Urinary bladder (tissue), 3 donors: ENCODE measurements at regions not wholly inside any gene's neighbourhood (a gene's known extent, or its start where the extent isn't known, plus 50 kb on each side); places are given as distances from the start of the nearest gene placed in this dataset.

Source experiments
- DNase-seq: peaks from one replicate; pipeline ENCODE4 v3.0.0-alpha.2; 2015; ENCODE audit errors: extremely low spot score
- H3K27ac ChIP-seq: one replicate; pipeline ENCODE4 v1.5.1; 2013; ENCODE audit warnings: low read depth, mild to moderate bottlenecking, moderate library complexity
- H3K36me3 ChIP-seq: one replicate; pipeline ENCODE4 v1.6.1; 2013; ENCODE audit warnings: mild to moderate bottlenecking, moderate library complexity; ENCODE audit not compliant: insufficient read depth
- H3K4me1 ChIP-seq: one replicate; pipeline ENCODE4 v1.6.1; 2013; ENCODE audit warnings: mild to moderate bottlenecking, moderate library complexity; ENCODE audit not compliant: insufficient read depth
- H3K4me3 ChIP-seq: one replicate; pipeline ENCODE4 v1.5.1; 2013; ENCODE audit warnings: low read depth, low read length
- WGBS: extraction: QIAGEN DNeasy Blood & Tissue Kit; methylation state at CpG from one replicate; pipeline ENCODE4 v1.1.7; 2013; 5-methylcytosine and 5-hydroxymethylcytosine counted together
- donor health status: healthy with polysubstance abuse.
- donor health status: healthy.

DNA sequence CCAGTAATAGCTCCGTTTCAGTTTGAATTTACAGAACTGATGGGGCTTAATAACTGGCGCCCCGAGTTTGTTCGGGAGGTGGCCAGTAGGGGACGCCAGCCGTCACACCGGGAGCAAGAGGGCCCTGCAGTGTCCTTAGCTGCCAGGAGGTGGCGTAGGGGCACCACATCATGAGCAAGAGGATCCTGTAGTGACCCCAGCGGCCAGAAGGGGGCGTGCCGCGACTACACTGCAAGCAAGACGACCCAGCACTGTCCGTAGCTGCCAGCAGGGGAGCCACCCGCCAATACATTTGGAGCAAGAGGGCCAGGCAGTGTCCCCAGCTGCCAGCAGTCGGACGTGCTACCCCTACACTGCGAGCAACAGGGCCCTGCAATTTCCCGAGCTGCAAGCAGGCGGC is 663.7 kb upstream of the B3GAT1 start:
- no peaks in the 10 kb centered on the region for H3K36me3 ChIP-seq
- no peak overlapping the region for H3K27ac ChIP-seq
- DNase-seq = no peak
- no peaks in the 10 kb centered on the region for H3K4me1 ChIP-seq
- WGBS = 56% methylated on average over 20 of the region's 20 CpGs
- no peak overlapping the region for H3K4me3 ChIP-seq

DNA sequence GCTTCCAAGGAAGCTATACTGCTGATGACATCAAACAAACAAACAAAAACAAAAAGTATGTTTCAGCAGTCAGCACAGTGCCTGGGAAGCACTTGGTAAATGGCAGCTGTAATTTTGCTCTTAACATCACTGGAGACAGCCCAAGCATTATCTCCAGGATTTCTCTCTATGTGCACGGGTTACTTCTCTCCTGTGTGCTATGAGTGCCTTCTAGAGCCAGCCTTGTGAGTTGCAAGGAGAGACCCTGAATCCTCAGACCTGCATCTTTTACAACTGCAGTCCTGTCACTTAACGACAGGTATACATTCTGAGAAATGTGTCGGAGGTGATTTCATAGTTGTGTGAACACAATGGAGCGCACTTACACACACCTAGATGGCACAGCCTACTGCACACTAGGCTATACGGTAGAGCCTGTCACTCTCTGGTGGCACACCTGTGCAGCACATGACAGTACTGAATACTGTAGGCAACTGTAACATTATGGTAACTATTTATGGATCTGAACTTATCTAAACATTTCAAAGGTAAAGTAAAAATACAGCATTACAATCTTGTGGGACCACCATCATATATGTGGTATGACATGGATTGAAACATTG is 662.5 kb upstream of the B3GAT1 start:
- no peak for DNase-seq
- 81% methylated on average over 5 of the region's 5 CpGs for WGBS

DNA sequence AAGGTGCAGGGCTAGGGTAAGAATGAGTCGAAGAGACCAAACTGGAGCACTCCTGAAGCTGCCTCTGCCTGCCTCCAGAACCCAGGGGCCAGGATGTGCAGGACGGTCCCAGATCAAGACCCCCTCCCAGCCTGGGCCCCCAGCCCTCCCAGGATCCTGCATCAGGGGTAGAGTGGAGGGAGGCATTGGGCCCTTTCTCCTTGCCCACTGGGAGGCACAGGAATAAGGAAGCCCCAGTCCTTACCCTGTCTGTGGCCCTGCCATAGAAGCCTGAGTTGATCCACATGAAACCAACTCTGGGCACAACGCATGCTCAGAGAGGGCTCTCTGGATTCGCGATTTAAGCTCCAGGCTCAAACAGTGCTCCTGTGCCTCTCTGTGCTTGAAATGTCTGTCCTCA is 661.8 kb upstream of the B3GAT1 start:
- Histone ChIP-seq H3K4me1 (no peaks in the 10 kb centered on the region), H3K36me3 (no peaks in the 10 kb centered on the region), H3K27ac (no peak overlapping the region), H3K4me3 (no peak overlapping the region)
- 91% methylated on average over 5 of the region's 5 CpGs for WGBS
- DNase-seq = no peak

More for the DNA sequence above, 662.5 kb upstream of the B3GAT1 start:
- Histone ChIP-seq H3K4me3 (no peak overlapping the region), H3K27ac (no peak overlapping the region), H3K36me3 (no peaks in the 10 kb centered on the region), H3K4me1 (no peaks in the 10 kb centered on the region)

DNA sequence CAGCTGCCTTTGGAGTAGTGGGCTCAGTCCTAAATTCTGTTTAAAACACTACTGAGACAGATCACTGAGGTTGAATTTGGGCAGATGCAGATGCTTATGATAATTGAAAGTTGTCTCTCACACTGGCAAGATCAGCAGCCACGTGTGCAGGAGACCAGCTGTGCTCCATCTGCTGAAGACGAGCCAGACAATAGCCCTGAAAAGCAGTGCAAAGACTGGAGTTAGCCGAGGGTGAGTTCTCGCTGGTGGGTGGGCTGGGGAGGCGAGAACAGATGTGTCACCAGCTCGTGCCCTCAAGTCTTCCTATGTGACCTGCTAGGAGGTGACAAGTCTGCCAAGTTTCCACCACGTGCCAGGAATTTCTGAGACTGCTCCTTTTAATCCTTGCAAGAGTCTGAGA is 661.3 kb upstream of the B3GAT1 start:
- Histone ChIP-seq H3K4me3 (no peak overlapping the region), H3K4me1 (no peaks in the 10 kb centered on the region), H3K27ac (no peak overlapping the region), H3K36me3 (no peaks in the 10 kb centered on the region)
- 67% methylated on average over 7 of the region's 7 CpGs for WGBS
- no peak for DNase-seq

DNA sequence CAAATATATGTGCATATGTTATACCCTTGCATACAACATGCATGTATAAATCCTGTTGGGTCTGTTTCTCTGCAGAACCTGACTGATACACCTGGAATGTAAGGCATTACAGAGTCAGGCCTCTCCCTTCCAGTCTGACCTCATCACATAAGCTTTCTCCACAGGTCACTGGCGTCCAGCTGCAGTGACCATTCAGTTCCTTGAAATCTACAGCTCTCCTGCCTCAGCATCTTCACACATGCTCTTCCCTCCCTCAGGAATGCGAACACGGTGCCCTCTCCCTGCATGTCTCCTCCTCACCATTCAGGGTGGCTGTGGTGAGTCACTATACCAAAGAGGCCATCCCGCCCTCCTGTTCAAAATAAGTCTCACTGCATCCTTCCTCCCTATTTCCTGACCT is 657.8 kb upstream of the B3GAT1 start:
- H3K36me3 ChIP-seq = no peaks in the 10 kb centered on the region
- H3K27ac ChIP-seq = no peak overlapping the region
- WGBS = 69% methylated on average over 4 of the region's 4 CpGs
- no peak for DNase-seq
- H3K4me1 ChIP-seq = no peaks in the 10 kb centered on the region
- H3K4me3 ChIP-seq = no peak overlapping the region

DNA sequence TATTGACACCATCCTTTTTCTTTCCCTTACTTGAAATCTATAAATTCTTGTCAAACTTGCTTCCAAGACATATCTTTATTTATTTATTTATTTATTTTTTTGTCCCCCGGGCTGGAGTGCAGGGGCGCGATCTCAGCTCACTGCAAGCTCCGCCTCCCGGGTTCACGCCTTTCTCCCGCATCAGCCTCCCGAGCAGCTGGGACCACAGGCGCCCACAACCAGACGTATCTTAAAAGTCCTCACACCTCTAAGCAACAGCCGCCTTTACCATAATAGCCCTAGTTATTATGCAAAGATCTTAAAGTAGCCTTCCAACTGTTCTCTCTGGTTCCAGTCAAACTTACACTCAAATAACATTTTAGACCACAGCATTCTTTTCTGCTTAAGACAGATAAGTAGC is 657.0 kb upstream of the B3GAT1 start:
- no peaks in the 10 kb centered on the region for H3K4me1 ChIP-seq
- DNase-seq = no peak
- no peaks in the 10 kb centered on the region for H3K36me3 ChIP-seq
- 85% methylated on average over 11 of the region's 11 CpGs for WGBS
- no peak overlapping the region for H3K4me3 ChIP-seq
- H3K27ac ChIP-seq = no peak overlapping the region

DNA sequence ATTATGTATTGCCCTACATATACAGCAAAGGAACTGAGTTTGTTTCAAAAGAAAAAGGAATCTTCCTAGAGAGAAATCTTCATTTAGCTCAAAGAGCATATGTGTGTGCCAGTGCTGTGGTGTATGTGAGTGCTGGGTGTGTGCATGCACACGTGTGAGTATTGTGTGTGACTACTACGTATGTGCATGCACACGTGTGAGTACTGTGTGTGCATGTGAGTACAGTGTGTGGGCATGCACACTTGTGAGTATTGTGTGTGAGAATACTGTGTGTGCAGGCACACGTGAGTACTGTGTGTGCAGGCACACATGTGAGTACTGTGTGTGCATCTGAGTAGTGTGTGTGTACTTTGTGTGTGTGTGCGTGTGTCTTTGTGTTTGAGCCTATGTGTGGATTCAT is 651.0 kb upstream of the B3GAT1 start:
- Histone ChIP-seq H3K27ac (no peak overlapping the region), H3K4me3 (no peak overlapping the region), H3K36me3 (no peaks in the 10 kb centered on the region), H3K4me1 (no peaks in the 10 kb centered on the region)
- no peak for DNase-seq
- WGBS = 72% methylated on average over 5 of the region's 5 CpGs

DNA sequence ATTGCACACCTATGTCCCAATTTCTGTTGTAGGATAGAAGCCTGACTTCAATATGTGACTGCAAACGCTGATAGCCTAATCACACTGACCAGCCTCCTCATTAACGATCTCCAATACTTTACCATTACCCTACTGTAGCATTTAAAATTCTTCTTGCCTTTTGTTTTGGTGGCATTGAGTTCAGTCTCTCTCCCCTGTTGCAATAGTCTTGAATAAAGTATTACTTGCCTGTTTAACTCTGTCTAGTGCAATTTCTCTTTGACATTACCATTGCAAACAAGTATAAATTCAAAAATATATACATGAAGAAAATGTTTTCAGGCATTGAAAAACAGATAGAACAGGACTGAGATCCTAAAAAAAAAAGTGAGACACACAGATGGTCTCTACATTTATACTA is 649.1 kb upstream of the B3GAT1 start:
- Histone ChIP-seq H3K4me1 (no peaks in the 10 kb centered on the region), H3K27ac (no peak overlapping the region), H3K4me3 (no peak overlapping the region), H3K36me3 (no peaks in the 10 kb centered on the region)
- 81% methylated on average over 2 of the region's 2 CpGs for WGBS
- no peak for DNase-seq

DNA sequence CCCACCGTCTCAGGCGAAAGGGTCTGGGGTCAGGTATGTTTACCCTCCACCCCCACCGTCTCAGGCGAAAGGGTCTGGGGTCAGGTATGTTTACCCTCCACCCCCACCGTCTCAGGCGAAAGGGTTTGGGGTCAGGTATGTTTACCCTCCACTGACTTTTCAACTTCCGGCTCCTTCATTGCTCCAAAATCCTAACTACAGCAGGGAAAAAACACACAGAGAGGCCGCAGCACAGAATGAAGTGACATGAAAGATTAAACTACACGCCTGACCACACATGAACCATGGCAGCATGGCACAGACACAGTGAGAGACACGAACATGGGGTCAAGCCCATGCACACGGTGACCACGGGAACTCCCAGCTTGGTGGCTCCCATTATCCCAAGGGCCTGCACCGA is 634.9 kb upstream of the B3GAT1 start:
- Histone ChIP-seq H3K4me1 (no peaks in the 10 kb centered on the region), H3K4me3 (no peak overlapping the region), H3K27ac (no peak overlapping the region), H3K36me3 (no peaks in the 10 kb centered on the region)
- no peak for DNase-seq
- WGBS = 70% methylated on average over 11 of the region's 13 CpGs

DNA sequence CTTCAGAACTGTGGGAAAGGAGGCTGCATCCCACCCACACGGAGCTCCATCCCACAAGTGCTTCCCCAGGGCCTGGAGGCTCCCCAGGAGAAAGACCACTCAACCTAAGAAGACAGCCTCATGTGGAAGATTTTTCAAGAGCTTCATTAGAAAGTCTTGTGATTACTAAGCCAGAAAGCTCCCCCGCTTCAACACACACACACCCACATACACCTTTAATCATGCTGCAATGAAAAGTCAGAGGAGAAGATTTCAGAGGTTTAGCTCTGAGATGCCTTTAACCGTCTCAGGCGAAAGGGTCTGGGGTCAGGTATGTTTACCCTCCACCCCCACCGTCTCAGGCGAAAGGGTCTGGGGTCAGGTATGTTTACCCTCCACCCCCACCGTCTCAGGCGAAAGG is 634.5 kb upstream of the B3GAT1 start:
- no peak overlapping the region for H3K4me3 ChIP-seq
- 58% methylated on average over 6 of the region's 8 CpGs for WGBS
- H3K27ac ChIP-seq = no peak overlapping the region
- H3K4me1 ChIP-seq = no peaks in the 10 kb centered on the region
- H3K36me3 ChIP-seq = no peaks in the 10 kb centered on the region
- DNase-seq = no peak

DNA sequence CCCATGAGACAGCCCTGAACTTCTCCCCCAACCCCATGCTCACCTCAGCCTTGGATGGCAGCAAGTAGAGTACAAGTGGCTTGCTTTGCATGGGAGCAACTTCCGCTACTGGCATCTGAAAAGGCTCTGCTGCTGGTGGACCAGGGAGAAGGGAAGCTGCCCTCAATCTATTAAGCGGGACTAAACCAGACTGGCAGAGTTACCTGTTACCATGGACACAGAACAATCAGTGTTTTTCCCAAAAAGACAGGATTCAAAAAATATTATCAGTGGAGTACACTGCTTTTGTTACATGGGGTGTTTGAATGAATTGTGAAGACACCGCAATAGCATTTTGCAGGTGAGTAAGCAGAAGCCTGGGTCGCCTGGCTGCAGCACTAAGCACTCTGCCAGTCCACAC is 631.4 kb upstream of the B3GAT1 start:
- no peak overlapping the region for H3K27ac ChIP-seq
- DNase-seq = no peak
- H3K4me1 ChIP-seq = no peaks in the 10 kb centered on the region
- WGBS = 88% methylated on average over 4 of the region's 4 CpGs
- no peak overlapping the region for H3K4me3 ChIP-seq
- no peaks in the 10 kb centered on the region for H3K36me3 ChIP-seq

DNA sequence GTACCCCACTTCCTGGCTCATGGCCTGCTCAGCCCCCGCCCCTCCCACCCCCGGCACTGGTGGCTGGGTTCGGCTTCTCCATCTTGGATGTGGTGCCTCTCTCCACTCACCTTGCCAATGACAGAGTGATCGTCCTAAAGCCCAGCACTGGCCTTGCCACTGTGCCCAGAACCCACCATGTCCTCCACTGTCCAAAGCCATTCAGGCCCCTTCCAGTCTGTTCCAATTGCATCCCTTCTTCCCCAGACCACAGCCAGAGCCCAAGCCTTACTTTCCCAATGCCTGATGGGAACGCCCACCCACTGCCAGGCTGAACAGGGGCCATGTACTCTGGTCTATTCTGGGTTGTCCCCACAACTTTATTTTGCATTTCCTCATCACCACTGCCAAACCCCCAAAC is 625.8 kb upstream of the B3GAT1 start:
- 72% methylated on average over 5 of the region's 5 CpGs for WGBS
- H3K27ac ChIP-seq = no peak overlapping the region
- H3K4me3 ChIP-seq = no peak overlapping the region
- H3K36me3 ChIP-seq = no peaks in the 10 kb centered on the region
- no peak for DNase-seq
- H3K4me1 ChIP-seq = no peaks in the 10 kb centered on the region

DNA sequence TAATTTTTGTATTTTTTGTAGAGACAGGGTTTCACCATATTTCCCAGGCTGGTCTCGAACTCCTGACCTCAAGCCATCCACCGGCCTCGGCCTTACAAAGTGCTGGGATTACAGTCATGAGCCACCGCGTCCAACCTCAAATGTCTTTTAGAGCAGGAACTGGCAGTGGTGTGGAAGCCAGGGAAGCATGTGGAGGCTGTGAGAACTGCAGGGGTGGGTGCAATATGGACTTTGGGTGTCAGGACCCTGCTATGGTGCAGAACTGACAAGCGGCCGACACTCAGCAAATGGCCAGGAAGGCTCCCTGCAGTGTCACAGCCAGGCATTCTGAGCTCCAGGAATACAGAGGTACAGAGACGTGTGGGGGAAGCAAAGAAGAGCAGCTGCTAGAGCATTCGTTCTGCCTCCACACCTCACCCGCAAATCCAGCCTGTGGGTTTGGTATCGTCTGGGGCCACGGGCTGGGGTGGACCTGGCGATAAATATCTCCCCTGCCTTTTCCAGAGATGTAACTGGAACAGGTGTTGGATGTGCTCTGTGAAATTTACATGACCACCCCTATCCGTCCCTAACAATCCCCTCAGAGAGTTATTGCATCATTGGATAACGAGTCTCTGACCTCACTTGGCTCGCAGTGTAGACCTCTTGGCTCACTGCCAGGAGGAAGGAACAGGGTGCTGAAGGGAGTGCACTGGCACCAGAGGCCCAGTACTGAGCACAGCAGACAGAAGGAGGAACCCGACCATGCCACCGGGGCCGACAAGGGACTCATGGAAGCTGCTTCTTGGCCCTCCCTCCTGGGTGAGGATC is 624.7 kb upstream of the B3GAT1 start:
- 68% methylated on average over 19 of the region's 19 CpGs for WGBS
- Histone ChIP-seq H3K4me1 (no peaks in the 10 kb centered on the region), H3K4me3 (no peak overlapping the region), H3K27ac (no peak overlapping the region), H3K36me3 (no peaks in the 10 kb centered on the region)
- DNase-seq = no peak

DNA sequence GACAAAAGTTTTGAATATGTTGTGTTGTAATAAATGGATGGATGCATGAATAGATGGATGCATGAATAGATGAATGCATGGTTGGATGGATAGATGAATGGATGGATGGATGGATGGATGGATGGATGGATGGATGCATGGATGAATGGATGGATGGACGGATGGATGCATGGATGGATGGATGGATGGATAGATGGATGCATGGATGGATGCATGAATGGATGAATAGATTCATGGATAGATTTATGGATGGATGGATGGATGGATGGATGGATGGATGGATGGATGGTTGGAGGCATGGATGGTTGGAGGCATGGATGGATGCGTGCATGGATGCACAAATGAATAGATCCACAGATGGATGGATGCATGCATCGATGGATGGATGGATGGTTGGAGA is 623.2 kb upstream of the B3GAT1 start:
- DNase-seq = no peak
- Histone ChIP-seq H3K4me3 (no peak overlapping the region), H3K36me3 (no peaks in the 10 kb centered on the region), H3K27ac (no peak overlapping the region), H3K4me1 (no peaks in the 10 kb centered on the region)
- WGBS = 90% methylated on average over 3 of the region's 3 CpGs
